ENCODE measurements at regions not wholly inside any gene's neighbourhood (a gene's known extent, or its start where the extent isn't known, plus 50 kb on each side); places are given as distances from the start of the nearest gene placed in this dataset.
"Not testable (repeated sequence)": the region's sequence is repeated elsewhere in the genome, so short reads cannot be mapped to it uniquely, and the experiment has no call there.

DNA sequence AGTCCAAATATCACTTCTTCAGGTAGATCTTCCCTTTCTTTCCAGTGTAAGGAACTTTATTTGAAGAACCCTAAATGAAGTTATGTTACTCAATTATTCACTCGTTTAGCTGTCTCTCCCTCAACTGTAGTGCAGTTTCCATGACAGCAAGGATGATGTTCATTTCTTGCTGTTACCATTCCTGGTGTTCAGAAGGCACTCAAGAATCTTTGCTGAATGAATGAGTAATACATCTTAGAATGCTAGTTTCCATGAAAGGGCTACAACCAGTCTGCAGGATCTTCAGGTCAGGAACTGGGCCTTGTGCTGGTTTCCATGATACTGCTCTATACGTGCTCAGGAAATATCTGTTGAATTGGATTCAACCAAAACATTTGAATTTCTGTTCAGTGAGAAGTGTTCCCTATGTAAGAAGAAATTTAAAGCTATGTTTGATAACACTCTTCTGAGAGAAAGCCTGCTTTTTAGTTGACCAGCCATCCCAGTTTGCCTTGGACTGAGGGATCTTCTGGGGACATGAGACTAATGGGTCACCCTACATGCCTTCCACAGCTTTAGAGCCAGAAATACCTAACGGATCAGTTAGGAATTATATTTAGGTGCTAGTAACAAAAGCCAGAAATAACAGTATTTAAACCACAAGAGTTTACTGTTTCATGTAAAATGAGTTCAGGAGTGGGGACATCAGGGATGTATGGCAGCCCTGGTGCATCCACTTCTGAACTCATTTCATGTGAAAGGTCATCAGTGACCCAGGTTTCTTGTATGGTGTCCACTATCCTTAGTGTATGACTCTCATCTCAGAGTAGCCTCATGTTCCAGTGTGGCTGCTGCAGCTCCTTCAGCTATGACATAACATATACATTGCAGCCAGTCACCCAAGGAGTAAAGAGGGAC lies 500.1 kb upstream of the SGCD start:
- no peak overlapping the region for H3K4me3 ChIP-seq (ENCODE audit: low read depth, low read length)
- no peaks in the 10 kb centered on the region for H3K27me3 ChIP-seq (ENCODE audit: insufficient read depth, low read depth, severe bottlenecking)
- DNase-seq = no peak
- H3K27ac ChIP-seq = no peak overlapping the region
- H3K9me3 ChIP-seq (ENCODE audit: severe bottlenecking) = no peaks in the 10 kb centered on the region
- H3K36me3 ChIP-seq = no peaks in the 10 kb centered on the region
- TF ChIP-seq, protein P1, sequence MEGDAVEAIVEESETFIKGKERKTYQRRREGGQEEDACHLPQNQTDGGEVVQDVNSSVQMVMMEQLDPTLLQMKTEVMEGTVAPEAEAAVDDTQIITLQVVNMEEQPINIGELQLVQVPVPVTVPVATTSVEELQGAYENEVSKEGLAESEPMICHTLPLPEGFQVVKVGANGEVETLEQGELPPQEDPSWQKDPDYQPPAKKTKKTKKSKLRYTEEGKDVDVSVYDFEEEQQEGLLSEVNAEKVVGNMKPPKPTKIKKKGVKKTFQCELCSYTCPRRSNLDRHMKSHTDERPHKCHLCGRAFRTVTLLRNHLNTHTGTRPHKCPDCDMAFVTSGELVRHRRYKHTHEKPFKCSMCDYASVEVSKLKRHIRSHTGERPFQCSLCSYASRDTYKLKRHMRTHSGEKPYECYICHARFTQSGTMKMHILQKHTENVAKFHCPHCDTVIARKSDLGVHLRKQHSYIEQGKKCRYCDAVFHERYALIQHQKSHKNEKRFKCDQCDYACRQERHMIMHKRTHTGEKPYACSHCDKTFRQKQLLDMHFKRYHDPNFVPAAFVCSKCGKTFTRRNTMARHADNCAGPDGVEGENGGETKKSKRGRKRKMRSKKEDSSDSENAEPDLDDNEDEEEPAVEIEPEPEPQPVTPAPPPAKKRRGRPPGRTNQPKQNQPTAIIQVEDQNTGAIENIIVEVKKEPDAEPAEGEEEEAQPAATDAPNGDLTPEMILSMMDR (IDR thresholded peaks at IDR 0.05; ENCODE audit: low read depth, low read length) = no peak

GRCh38 chr5:155827508-155827815 lies 499.5 kb upstream of the SGCD start:
- H3K4me3 ChIP-seq (ENCODE audit: low read depth, low read length); H3K9me3 ChIP-seq (ENCODE audit: severe bottlenecking); H3K27ac ChIP-seq; H3K36me3 ChIP-seq; H3K27me3 ChIP-seq (ENCODE audit: insufficient read depth, low read depth, severe bottlenecking); DNase-seq: not testable (repeated sequence)

GRCh38 chr5:155827949-155828348 lies 499.0 kb upstream of the SGCD start:
- TF ChIP-seq, protein P1 (IDR thresholded peaks at IDR 0.05; ENCODE audit: low read depth, low read length) = no peak
- no peak overlapping the region for H3K4me3 ChIP-seq (ENCODE audit: low read depth, low read length)
- H3K27ac ChIP-seq = no peak overlapping the region
- no peaks in the 10 kb centered on the region for H3K36me3 ChIP-seq
- no peaks in the 10 kb centered on the region for H3K27me3 ChIP-seq (ENCODE audit: insufficient read depth, low read depth, severe bottlenecking)
- DNase-seq = no peak
- H3K9me3 ChIP-seq (ENCODE audit: severe bottlenecking) = no peaks in the 10 kb centered on the region

DNA sequence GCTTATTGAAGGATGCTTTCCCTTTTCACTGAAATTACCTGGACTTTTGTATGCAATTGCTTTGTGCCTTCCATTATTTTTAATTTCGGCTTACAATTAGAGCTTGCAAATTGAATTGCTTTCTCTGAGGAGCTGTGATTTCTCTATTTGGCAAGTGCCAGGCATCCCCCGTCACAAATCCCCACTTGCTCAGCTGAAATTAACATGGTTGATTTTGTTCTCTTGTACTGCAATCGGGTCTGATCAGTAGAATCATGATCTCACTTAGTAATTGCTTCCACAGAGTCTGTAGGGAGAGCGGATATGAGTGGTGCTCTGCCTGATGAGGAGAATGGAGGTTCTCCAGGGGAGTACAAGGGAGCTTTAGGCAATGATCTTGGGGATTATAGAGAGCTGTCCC lies 495.5 kb upstream of the SGCD start:
- no peaks in the 10 kb centered on the region for H3K36me3 ChIP-seq
- H3K27ac ChIP-seq = no peak overlapping the region
- no peak for DNase-seq
- no peak overlapping the region for H3K4me3 ChIP-seq (ENCODE audit: low read depth, low read length)
- H3K27me3 ChIP-seq (ENCODE audit: insufficient read depth, low read depth, severe bottlenecking) = no peaks in the 10 kb centered on the region
- TF ChIP-seq, protein P1 (IDR thresholded peaks at IDR 0.05; ENCODE audit: low read depth, low read length) = no peak
- H3K9me3 ChIP-seq (ENCODE audit: severe bottlenecking) = no peaks in the 10 kb centered on the region

DNA sequence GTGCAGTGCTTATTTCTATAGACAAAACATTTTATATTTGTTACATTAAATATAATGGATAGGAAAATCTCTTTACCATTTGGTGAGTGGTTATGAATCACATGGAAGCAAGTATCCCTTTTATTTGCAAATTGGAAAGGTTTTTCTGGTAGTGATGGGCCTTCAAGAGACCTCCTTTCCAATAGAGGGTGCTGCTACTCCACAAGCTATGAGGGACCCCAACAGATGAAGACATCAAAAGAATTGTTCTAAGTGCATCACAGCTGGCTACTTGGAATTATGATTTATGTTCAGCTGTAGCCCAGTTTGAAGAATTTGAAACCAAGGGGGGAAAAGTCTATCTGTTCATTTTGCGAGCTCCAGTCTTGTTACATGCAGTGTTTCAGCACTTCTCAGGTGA lies 493.7 kb upstream of the SGCD start:
- no peak overlapping the region for H3K27ac ChIP-seq
- peak; percentile 14 for DNase-seq
- no peak overlapping the region for H3K4me3 ChIP-seq (ENCODE audit: low read depth, low read length)
- no peaks in the 10 kb centered on the region for H3K9me3 ChIP-seq (ENCODE audit: severe bottlenecking)
- no peaks in the 10 kb centered on the region for H3K27me3 ChIP-seq (ENCODE audit: insufficient read depth, low read depth, severe bottlenecking)
- TF ChIP-seq, protein P1 (IDR thresholded peaks at IDR 0.05; ENCODE audit: low read depth, low read length) = peak; percentile 41; the same call in 1 of the 2 replicates
- H3K36me3 ChIP-seq = no peaks in the 10 kb centered on the region

DNA sequence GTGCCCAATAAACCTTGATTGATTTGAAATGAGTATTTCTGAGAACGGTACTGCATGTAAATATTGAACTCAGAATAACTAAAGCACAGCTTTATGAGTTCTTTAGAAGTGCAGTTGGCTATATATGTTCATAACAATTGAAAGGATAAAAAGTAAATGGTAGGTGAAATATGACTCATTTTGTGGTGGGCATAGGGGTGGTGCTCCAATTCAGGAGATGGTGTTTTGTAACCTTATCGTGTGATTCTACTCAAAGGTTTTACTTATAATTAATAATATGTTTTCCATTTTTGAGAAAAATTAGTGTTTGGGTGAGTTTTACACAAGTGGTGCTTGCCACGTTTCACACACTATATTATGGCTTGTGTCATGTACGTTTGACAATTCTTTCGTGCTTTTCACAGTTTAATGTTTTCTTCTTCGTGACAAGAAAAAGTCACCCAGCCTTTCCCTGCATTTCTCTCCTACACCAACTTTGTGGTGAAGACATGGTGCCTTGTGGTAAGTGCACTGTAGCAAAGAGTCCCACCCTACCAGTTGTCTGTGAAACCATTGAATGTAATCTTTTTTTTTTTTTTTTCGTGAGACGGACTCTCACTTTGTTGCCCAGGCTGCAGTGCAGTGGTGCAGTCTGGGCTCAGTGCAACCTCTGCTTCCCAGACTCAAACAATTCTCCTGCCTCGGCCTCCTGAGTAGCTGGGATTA lies 492.5 kb upstream of the SGCD start:
- no peak overlapping the region for H3K27ac ChIP-seq
- TF ChIP-seq, protein P1 (IDR thresholded peaks at IDR 0.05; ENCODE audit: low read depth, low read length) = no peak

More for the DNA sequence above, 492.5 kb upstream of the SGCD start:
- no peak overlapping the region for H3K4me3 ChIP-seq (ENCODE audit: low read depth, low read length)
- H3K36me3 ChIP-seq = no peaks in the 10 kb centered on the region
- H3K9me3 ChIP-seq (ENCODE audit: severe bottlenecking) = no peaks in the 10 kb centered on the region
- DNase-seq = no peak
- H3K27me3 ChIP-seq (ENCODE audit: insufficient read depth, low read depth, severe bottlenecking) = no peaks in the 10 kb centered on the region

Measured in WERI-Rb-1 (cell line).